CD8-positive, alpha-beta memory T cell (primary cell): ENCODE measurements at regions not wholly inside any gene's neighbourhood (a gene's known extent, or its start where the extent isn't known, plus 50 kb on each side); places are given as distances from the start of the nearest gene placed in this dataset.

Experiments
- CTCF ChIA-PET: fragments of 350-600 bp; sonication (Branson Sonifier 250); formaldehyde crosslinking; loops from one replicate; lab custom pipeline; 2021; ENCODE audit warnings: antibody characterized with exemption; lab: Charles Lee
- POLR2A ChIA-PET: fragments of 350-600 bp; sonication (Branson Sonifier 250); formaldehyde crosslinking; loops from one replicate; lab custom pipeline; 2021; ENCODE audit warnings: antibody characterized with exemption; lab: Charles Lee
- DNase-seq, 5 donors: peaks; one replicate each; pipeline versions ENCODE4 v3.0.0 to v3.0.0-alpha.2; 2020 to 2022; ENCODE audit warnings: mixed read lengths in 1 of 5
- H3K27ac ChIP-seq: one replicate; pipeline ENCODE4 v1.7.0; 2013; ENCODE audit warnings: low read depth, mild to moderate bottlenecking, low read length, moderate library complexity
- H3K27me3 ChIP-seq: 2 replicates; pipeline ENCODE4 v1.7.0; 2013; ENCODE audit warnings: low read length, mild to moderate bottlenecking; ENCODE audit not compliant: insufficient read depth, poor library complexity, severe bottlenecking
- H3K36me3 ChIP-seq: 2 replicates; pipeline ENCODE4 v1.7.0; 2013; ENCODE audit warnings: mild to moderate bottlenecking, low read length, moderate library complexity; ENCODE audit not compliant: insufficient read depth
- H3K4me1 ChIP-seq: 2 replicates; pipeline ENCODE4 v1.7.0; 2013; ENCODE audit warnings: mild to moderate bottlenecking, low read length, moderate library complexity; ENCODE audit not compliant: insufficient read depth
- H3K4me3 ChIP-seq: 2 replicates; pipeline ENCODE4 v1.7.0; 2013; ENCODE audit warnings: mild to moderate bottlenecking, low read length
- H3K9me3 ChIP-seq: 2 replicates; pipeline ENCODE4 v1.7.0; 2013; ENCODE audit warnings: mild to moderate bottlenecking, low read length
- H3K27ac Mint-ChIP-seq, 8 donors: one replicate each; pipeline ENCODE4 v1.8.0; 2020 to 2021; ENCODE audit warnings: mixed read lengths in 8 of 8, mild to moderate bottlenecking in 6 of 8, inconsistent platforms in 3 of 8, moderate library complexity in 3 of 8
- H3K27me3 Mint-ChIP-seq, 2 donors: one replicate each; pipeline ENCODE4 v1.8.0; 2020 to 2021; ENCODE audit warnings: mixed read lengths in 2 of 2, mild to moderate bottlenecking in 1 of 2, moderate library complexity in 1 of 2
- H3K36me3 Mint-ChIP-seq, 3 donors: one replicate each; pipeline ENCODE4 v1.8.0; 2020 to 2021; ENCODE audit warnings: mixed read lengths in 3 of 3, inconsistent platforms in 1 of 3, mild to moderate bottlenecking in 1 of 3
- H3K4me1 Mint-ChIP-seq, 3 donors: one replicate each; pipeline ENCODE4 v1.8.0; 2020 to 2021; ENCODE audit warnings: mixed read lengths in 3 of 3, inconsistent platforms in 1 of 3, mild to moderate bottlenecking in 1 of 3
- H3K4me3 Mint-ChIP-seq, 7 donors: one replicate each; pipeline ENCODE4 v1.8.0; 2020 to 2021; ENCODE audit warnings: mixed read lengths in 7 of 7, mild to moderate bottlenecking in 6 of 7, moderate library complexity in 4 of 7, inconsistent platforms in 2 of 7
- H3K9me3 Mint-ChIP-seq, 5 donors: one replicate each; pipeline ENCODE4 v1.8.0; 2020 to 2022; ENCODE audit warnings: mixed read lengths in 5 of 5, mild to moderate bottlenecking in 3 of 5, moderate library complexity in 2 of 5, inconsistent platforms in 1 of 5

DNA sequence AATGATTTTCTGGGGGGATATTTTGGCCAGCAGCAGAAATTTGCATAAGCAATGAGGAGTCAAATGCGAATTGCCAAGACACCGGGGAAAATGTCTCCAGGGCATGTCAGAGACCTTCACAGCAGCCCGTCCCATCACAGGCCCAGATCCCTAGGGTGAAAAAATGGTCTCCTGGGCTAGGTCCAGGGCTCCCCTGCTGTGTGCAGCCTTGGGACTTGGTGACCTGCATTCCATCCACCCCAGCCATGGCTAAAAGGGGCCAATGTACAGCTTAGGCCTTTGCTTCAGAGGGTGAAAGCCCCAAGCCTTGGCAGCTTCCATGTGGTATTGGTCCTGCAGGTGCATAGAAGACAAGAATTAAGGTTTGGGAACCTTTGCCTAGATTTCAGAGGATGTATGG, 534.5 kb upstream of the MEF2C start:
- Mint-ChIP-seq H3K27ac (no peak overlapping the region), H3K27me3 (no peaks in the 10 kb centered on the region), H3K9me3 (peaks cover 0 to 19% (median 5%) of the 10 kb centered on the region in 5 donors), H3K4me3 (no peak overlapping the region), H3K36me3 (no peaks in the 10 kb centered on the region), H3K4me1 (no peaks in the 10 kb centered on the region)
- no peaks in the 10 kb centered on the region for H3K9me3 ChIP-seq
- ChIA-PET CTCF (no interaction called here), POLR2A (no interaction called here)
- DNase-seq, result no peak
- no peak overlapping the region for H3K27ac ChIP-seq
- H3K36me3 ChIP-seq, result no peaks in the 10 kb centered on the region
- H3K4me1 ChIP-seq, result no peaks in the 10 kb centered on the region
- H3K27me3 ChIP-seq, result no peaks in the 10 kb centered on the region
- no peak overlapping the region for H3K4me3 ChIP-seq

DNA sequence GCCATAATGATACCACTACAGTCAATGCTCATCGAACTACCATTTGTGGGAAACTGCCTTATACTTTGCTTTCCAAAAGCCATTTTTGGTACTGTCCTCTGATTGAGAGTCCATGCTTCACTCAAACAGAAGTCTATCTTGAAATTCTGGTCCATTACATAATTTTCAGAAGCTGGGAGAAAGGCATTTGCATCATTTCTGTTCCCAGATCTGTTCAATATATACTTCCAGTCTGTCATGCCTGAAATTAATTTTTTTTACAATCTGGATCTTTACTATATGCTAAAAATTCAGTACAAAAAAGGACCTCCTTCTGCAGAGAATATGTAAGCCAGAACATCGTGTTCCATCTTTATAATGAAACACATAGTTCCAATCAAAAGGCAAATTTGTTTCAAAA, 528.9 kb upstream of the MEF2C start:
- H3K4me1 Mint-ChIP-seq, result no peaks in the 10 kb centered on the region
- CTCF ChIA-PET, result no interaction called here
- Histone ChIP-seq H3K27me3 (no peaks in the 10 kb centered on the region), H3K4me3 (no peak overlapping the region), H3K36me3 (no peaks in the 10 kb centered on the region), H3K9me3 (no peaks in the 10 kb centered on the region), H3K4me1 (no peaks in the 10 kb centered on the region), H3K27ac (no peak overlapping the region)
- POLR2A ChIA-PET, result no interaction called here
- no peak overlapping the region for H3K27ac Mint-ChIP-seq
- no peaks in the 10 kb centered on the region for H3K27me3 Mint-ChIP-seq
- H3K36me3 Mint-ChIP-seq, result no peaks in the 10 kb centered on the region
- H3K4me3 Mint-ChIP-seq, result no peak overlapping the region
- DNase-seq, result no peak
- peaks cover 0 to 28% (median 2%) of the 10 kb centered on the region in 5 donors for H3K9me3 Mint-ChIP-seq

DNA sequence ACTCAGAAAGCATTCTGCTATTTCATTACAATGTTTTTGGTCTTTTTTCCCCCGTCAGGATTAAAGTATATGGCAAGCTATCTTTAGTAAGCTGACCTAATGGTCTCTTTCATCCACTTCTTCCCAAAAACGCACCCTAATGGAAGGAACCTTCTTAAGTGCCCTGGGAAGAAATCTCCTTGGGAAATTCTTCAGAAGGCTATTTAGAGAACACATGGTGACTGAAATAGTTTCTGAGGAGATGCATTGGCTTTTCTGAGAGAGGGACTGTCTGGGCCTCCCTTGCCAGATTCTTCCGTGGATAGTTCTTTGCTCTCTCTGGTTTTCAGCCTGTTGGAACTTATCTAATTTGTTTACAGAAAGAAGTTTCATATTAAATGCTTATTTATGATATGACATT, 524.1 kb upstream of the MEF2C start:
- H3K27me3 Mint-ChIP-seq, result no peaks in the 10 kb centered on the region
- ChIA-PET CTCF (no interaction called here), POLR2A (no interaction called here)
- Histone ChIP-seq H3K4me1 (no peaks in the 10 kb centered on the region), H3K9me3 (no peaks in the 10 kb centered on the region), H3K36me3 (no peaks in the 10 kb centered on the region), H3K27ac (no peak overlapping the region), H3K4me3 (no peak overlapping the region), H3K27me3 (no peaks in the 10 kb centered on the region)
- peaks cover 0 to 9% (median 0%) of the 10 kb centered on the region in 5 donors for H3K9me3 Mint-ChIP-seq
- no peak overlapping the region for H3K27ac Mint-ChIP-seq
- no peak overlapping the region for H3K4me3 Mint-ChIP-seq
- no peak for DNase-seq
- H3K4me1 Mint-ChIP-seq, result no peaks in the 10 kb centered on the region
- H3K36me3 Mint-ChIP-seq, result no peaks in the 10 kb centered on the region

DNA sequence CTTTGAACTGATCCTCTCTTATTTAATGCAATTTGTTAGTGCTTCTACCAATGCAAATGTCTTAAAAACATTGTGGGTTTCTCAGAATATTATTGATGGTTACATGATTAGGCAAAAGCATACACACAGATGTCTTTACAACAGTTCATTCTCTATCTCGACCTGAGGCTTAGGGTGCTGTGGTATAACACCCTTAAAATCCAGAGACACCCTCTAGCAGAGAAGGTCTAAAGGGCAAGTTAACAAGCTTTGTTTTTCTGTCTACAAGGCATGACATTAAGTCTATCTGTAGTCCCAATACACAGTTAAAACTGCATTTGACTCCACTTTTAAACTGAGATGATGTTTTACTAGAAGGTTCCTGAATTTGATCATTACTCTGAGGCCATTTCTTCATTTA, 518.7 kb upstream of the MEF2C start:
- no peaks in the 10 kb centered on the region for H3K9me3 ChIP-seq
- ChIA-PET POLR2A (no interaction called here), CTCF (no interaction called here)
- Mint-ChIP-seq H3K27me3 (no peaks in the 10 kb centered on the region), H3K4me1 (peaks cover 0 to 5% (median 0%) of the 10 kb centered on the region in 3 donors), H3K36me3 (no peaks in the 10 kb centered on the region), H3K27ac (no peak overlapping the region), H3K4me3 (no peak overlapping the region), H3K9me3 (peaks cover 0 to 9% (median 0%) of the 10 kb centered on the region in 5 donors)
- no peaks in the 10 kb centered on the region for H3K4me1 ChIP-seq
- H3K27me3 ChIP-seq, result no peaks in the 10 kb centered on the region
- no peak overlapping the region for H3K27ac ChIP-seq
- H3K36me3 ChIP-seq, result no peaks in the 10 kb centered on the region
- H3K4me3 ChIP-seq, result no peak overlapping the region
- no peak for DNase-seq

DNA sequence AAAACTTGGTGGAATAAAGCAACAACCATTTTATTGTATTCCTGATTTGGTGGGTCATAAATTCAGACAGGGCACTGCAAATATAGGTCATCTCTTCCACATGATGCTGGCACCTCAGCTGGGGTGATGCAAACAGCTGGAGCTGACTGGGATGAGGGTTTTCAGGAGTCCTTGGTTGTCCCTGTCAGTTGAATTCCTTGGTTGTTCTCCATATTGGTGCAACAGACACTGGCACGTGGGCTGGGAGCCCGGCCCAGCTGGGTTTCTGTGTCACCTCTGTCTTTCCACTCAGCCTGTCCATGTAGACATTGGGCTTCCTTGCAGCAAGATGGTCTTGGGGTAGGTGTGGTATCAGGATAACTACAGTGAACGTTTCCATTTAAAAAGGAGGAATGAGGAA, 518.0 kb upstream of the MEF2C start:
- H3K9me3 Mint-ChIP-seq, result peaks cover 0 to 9% (median 0%) of the 10 kb centered on the region in 5 donors
- H3K27ac ChIP-seq, result no peak overlapping the region
- no peaks in the 10 kb centered on the region for H3K9me3 ChIP-seq
- POLR2A ChIA-PET, result no interaction called here
- no peak for DNase-seq
- no peak overlapping the region for H3K4me3 Mint-ChIP-seq
- H3K4me3 ChIP-seq, result no peak overlapping the region
- H3K4me1 ChIP-seq, result no peaks in the 10 kb centered on the region
- no peaks in the 10 kb centered on the region for H3K27me3 Mint-ChIP-seq
- CTCF ChIA-PET, result no interaction called here
- H3K4me1 Mint-ChIP-seq, result peaks cover 0 to 5% (median 0%) of the 10 kb centered on the region in 3 donors
- H3K27me3 ChIP-seq, result no peaks in the 10 kb centered on the region
- no peak overlapping the region for H3K27ac Mint-ChIP-seq
- H3K36me3 ChIP-seq, result no peaks in the 10 kb centered on the region
- no peaks in the 10 kb centered on the region for H3K36me3 Mint-ChIP-seq

DNA sequence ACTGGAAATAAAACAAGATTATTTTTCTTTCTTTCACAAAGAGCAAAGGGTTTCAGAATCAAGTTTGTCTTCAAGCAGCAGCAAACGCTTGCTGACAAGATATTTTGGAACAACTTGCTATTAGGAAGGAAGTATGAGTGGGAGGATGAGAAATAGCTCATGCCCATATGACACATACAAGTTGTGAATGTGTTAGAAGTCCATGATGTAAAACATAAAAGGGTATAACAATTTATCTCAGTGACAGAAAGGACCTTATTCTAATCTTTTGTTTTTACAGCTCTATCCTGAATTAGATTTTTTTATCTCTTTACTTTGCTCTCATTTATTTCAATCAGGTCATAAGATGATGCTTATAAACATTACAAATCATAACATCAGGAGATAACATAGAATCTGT, 516.6 kb upstream of the MEF2C start:
- POLR2A ChIA-PET, result no interaction called here

DNA sequence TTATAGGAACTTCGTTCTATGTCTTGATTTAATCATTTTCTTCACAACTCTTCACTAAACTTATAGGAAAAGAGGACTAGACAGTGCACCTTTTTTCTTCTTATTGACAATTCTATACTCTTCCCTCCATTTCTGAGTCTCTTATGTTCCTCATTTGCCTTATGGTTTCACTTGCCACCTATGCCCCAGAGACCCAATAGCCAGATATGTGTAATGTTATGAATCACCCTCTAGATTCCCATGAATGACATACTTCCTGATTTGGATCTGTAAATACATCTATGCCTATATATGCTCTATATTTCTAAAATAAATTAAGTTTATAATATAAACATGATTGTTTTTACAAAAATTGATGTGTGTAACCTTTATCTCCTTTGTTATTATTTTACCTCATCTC, 514.1 kb upstream of the MEF2C start:
- Histone ChIP-seq H3K4me1 (no peaks in the 10 kb centered on the region), H3K27me3 (no peaks in the 10 kb centered on the region), H3K36me3 (no peaks in the 10 kb centered on the region), H3K4me3 (no peak overlapping the region), H3K27ac (no peak overlapping the region), H3K9me3 (no peaks in the 10 kb centered on the region)
- H3K4me1 Mint-ChIP-seq, result peaks cover 0 to 5% (median 0%) of the 10 kb centered on the region in 3 donors
- H3K27ac Mint-ChIP-seq, result peak overlapping the region in 2 of 8 donors; percentile 13 to 31
- no peak for DNase-seq
- H3K4me3 Mint-ChIP-seq, result no peak overlapping the region
- no peaks in the 10 kb centered on the region for H3K36me3 Mint-ChIP-seq
- H3K9me3 Mint-ChIP-seq, result peaks cover 0 to 9% (median 0%) of the 10 kb centered on the region in 5 donors
- ChIA-PET POLR2A (no interaction called here), CTCF (no interaction called here)
- no peaks in the 10 kb centered on the region for H3K27me3 Mint-ChIP-seq

More for the DNA sequence above, 516.6 kb upstream of the MEF2C start:
- Histone ChIP-seq H3K36me3 (no peaks in the 10 kb centered on the region), H3K4me3 (no peak overlapping the region), H3K27ac (no peak overlapping the region), H3K27me3 (no peaks in the 10 kb centered on the region), H3K4me1 (no peaks in the 10 kb centered on the region), H3K9me3 (no peaks in the 10 kb centered on the region)
- H3K27ac Mint-ChIP-seq, result no peak overlapping the region
- peaks cover 0 to 9% (median 0%) of the 10 kb centered on the region in 5 donors for H3K9me3 Mint-ChIP-seq
- no peak overlapping the region for H3K4me3 Mint-ChIP-seq
- CTCF ChIA-PET, result no interaction called here
- peaks cover 0 to 5% (median 0%) of the 10 kb centered on the region in 3 donors for H3K4me1 Mint-ChIP-seq
- no peaks in the 10 kb centered on the region for H3K36me3 Mint-ChIP-seq
- DNase-seq, result no peak
- H3K27me3 Mint-ChIP-seq, result no peaks in the 10 kb centered on the region

DNA sequence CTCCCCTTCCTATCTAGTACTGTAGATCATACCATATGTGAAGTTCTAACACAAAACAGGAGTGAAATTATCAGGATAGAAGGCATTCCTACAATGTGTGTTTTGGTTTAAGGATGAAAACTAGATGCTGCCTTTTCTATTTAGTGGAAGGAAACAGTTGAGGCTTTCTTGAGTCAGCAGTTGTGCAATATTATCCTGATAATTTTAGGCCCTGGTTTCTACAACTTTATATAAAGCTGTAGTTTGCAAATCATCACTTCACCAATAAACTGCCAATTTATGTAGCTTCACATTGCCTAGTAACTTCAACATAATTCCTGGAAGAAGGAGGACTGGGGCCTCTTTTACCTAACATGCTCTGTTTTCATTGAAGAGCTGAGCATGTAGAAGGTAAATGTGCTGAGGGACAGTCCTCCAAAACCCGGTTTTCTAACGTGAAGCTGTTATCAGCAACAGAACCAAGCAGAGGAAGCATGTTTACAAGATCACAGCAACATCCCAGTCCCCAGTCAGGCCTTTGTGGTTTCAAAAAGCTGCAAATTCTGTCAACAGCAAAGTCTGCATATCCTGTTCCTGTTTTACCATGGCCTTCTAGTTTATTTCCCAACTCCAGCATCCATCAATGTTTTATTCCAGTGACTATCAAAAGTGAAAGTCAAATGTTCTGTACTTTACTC, 513.4 kb upstream of the MEF2C start:
- no peaks in the 10 kb centered on the region for H3K4me1 ChIP-seq
- POLR2A ChIA-PET, result no interaction called here
- no peaks in the 10 kb centered on the region for H3K27me3 ChIP-seq
- CTCF ChIA-PET, result no interaction called here
- no peaks in the 10 kb centered on the region for H3K36me3 ChIP-seq
- no peak for DNase-seq
- H3K9me3 ChIP-seq, result no peaks in the 10 kb centered on the region
- Mint-ChIP-seq H3K4me1 (peaks cover 0 to 5% (median 0%) of the 10 kb centered on the region in 3 donors), H3K27me3 (no peaks in the 10 kb centered on the region), H3K36me3 (no peaks in the 10 kb centered on the region), H3K9me3 (peaks cover 0 to 4% (median 0%) of the 10 kb centered on the region in 5 donors), H3K4me3 (no peak overlapping the region), H3K27ac (peak overlapping the region in 2 of 8 donors; percentile 13 to 31)
- H3K27ac ChIP-seq, result no peak overlapping the region
- no peak overlapping the region for H3K4me3 ChIP-seq
